ENCODE measurements at regions not wholly inside any gene's neighbourhood (a gene's known extent, or its start where the extent isn't known, plus 50 kb on each side); places are given as distances from the start of the nearest gene placed in this dataset.

- TF ChIP-seq POLR2A (IDR thresholded peaks at IDR 0.05; ENCODE audit: low read length): no peak
- TF ChIP-seq GATA1 (IDR thresholded peaks at IDR 0.05; ENCODE audit: low read depth, low read length): no peak
Observed at GRCh38 chr13:73665261-73665660, 468.9 kb downstream of the KLF12 start.
